PC-9 (cell line): ENCODE measurements at regions not wholly inside any gene's neighbourhood (a gene's known extent, or its start where the extent isn't known, plus 50 kb on each side); places are given as distances from the start of the nearest gene placed in this dataset.

ENCODE experiments used
- EZH2 ChIP-seq: fragments of 200-600 bp; sonication (generic); IDR thresholded peaks from 2 replicates; pipeline ENCODE4 v1.8.0; 2017; ENCODE audit warnings: antibody characterized with exemption, low read depth
- TF ChIP-seq, protein P1 (sequence below): fragments of 200-600 bp; sonication (generic); conservative IDR thresholded peaks from 2 replicates; pipeline ENCODE4 v1.6.1; 2017; ENCODE audit warnings: mixed run types, antibody characterized with exemption, mild to moderate bottlenecking, moderate library complexity

DNA sequence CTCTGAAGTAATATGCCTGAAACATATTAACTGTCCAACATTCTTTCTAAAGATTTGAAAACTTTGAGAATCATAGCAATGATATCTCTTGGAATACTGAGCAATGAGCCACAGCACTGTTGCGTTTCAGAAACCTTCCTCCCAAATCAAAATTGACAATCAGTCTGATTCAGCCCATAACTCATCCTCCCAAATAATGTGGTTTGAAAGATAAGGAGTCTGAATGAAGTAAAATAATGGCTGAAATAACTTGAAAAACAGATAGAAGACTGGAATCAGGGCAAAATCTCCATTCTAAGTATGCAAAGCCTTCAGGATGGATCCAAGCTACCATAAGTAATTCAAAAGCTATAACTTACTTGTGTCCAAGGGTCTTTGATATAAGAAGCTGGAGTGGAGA lies 98.6 kb upstream of the PLS3 start:
- TF ChIP-seq, protein P1, sequence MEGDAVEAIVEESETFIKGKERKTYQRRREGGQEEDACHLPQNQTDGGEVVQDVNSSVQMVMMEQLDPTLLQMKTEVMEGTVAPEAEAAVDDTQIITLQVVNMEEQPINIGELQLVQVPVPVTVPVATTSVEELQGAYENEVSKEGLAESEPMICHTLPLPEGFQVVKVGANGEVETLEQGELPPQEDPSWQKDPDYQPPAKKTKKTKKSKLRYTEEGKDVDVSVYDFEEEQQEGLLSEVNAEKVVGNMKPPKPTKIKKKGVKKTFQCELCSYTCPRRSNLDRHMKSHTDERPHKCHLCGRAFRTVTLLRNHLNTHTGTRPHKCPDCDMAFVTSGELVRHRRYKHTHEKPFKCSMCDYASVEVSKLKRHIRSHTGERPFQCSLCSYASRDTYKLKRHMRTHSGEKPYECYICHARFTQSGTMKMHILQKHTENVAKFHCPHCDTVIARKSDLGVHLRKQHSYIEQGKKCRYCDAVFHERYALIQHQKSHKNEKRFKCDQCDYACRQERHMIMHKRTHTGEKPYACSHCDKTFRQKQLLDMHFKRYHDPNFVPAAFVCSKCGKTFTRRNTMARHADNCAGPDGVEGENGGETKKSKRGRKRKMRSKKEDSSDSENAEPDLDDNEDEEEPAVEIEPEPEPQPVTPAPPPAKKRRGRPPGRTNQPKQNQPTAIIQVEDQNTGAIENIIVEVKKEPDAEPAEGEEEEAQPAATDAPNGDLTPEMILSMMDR = no peak
- TF ChIP-seq EZH2 = no peak
